GM12878 (cell line): ENCODE measurements at regions not wholly inside any gene's neighbourhood (a gene's known extent, or its start where the extent isn't known, plus 50 kb on each side); places are given as distances from the start of the nearest gene placed in this dataset.

Experiments used
- BCL3 ChIP-seq: IDR thresholded peaks from 2 replicates; pipeline ENCODE4 v1.6.1; 2011; ENCODE audit warnings: borderline replicate concordance, low read depth, mild to moderate bottlenecking, moderate library complexity, low read length; ENCODE audit not compliant: insufficient read depth, poor library complexity, severe bottlenecking
- CTCF ChIP-seq, 3 experiments: IDR thresholded peaks in 2 of 3; conservative IDR thresholded peaks in 1 of 3; 2 replicates each; pipeline ENCODE4 v1.5.1; 2011; ENCODE audit warnings: low read depth in 3 of 3, low read length in 3 of 3, mild to moderate bottlenecking in 3 of 3, control low read depth in 2 of 3, moderate library complexity in 2 of 3, inconsistent platforms in 1 of 3, mixed read lengths in 1 of 3; ENCODE audit not compliant: control insufficient read depth in 2 of 3, insufficient read depth in 1 of 3; ENCODE audit errors: extremely low read depth in 1 of 3
- E2F4 ChIP-seq: IDR thresholded peaks from 2 replicates; pipeline ENCODE4 v1.6.1; 2012; ENCODE audit warnings: low read depth, low read length, improper control_type of control experiment
- RAD51 ChIP-seq: fragments of 450-650 bp; IDR thresholded peaks from 2 replicates; pipeline ENCODE4 v1.6.1; 2016; ENCODE audit warnings: moderate library complexity, mild to moderate bottlenecking, inconsistent platforms
- RELA ChIP-seq: fragments of 450-650 bp; IDR thresholded peaks from 2 replicates; pipeline ENCODE4 v1.8.0; 2014; ENCODE audit warnings: borderline replicate concordance; ENCODE audit not compliant: partially characterized antibody
- ZNF592 ChIP-seq: fragments of 450-650 bp; IDR thresholded peaks from 2 replicates; pipeline ENCODE4 v1.6.1; 2017; ENCODE audit warnings: mild to moderate bottlenecking, moderate library complexity
- ZNF687 ChIP-seq: fragments of 450-650 bp; IDR thresholded peaks from 2 replicates; pipeline ENCODE4 v1.6.1; 2017; ENCODE audit warnings: mild to moderate bottlenecking, moderate library complexity

GRCh38 chr10:130394832-130395231, 258.6 kb downstream of the GLRX3 start (continued):
- TF ChIP-seq CTCF (IDR thresholded peaks at IDR 0.05 in 2 of 3, conservative IDR thresholded peaks at IDR 0.05 in 1 of 3; ENCODE audit: control insufficient read depth in 2 of 3, extremely low read depth in 1 of 3, insufficient read depth in 1 of 3, low read depth in 3 of 3, low read length in 3 of 3) (no peak), ZNF592 (no peak), BCL3 (no peak), RELA (no peak), E2F4 (no peak), ZNF687 (no peak), RAD51 (no peak)
